ENCODE measurements at regions not wholly inside any gene's neighbourhood (a gene's known extent, or its start where the extent isn't known, plus 50 kb on each side); places are given as distances from the start of the nearest gene placed in this dataset.

DNA sequence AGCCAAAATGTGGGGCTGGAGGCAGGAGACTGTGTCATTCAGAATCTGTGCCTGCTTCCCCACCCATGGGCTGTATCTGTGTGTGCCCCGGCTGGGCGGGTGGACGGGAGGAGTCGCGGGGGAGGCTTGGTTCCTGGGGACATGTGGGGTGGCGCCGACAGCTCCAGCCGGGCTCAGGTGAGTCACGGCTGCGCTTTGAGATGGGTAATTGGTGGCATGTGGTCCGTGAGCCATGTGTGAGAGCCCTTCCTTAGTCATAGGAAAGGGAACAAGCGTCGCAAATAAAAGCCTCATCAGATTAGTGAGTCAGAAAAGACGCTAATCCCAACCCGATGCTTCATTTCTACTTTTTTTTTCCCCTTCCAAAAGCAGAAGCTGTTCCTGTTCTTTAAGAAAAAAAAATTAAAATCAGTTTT is 118.6 kb upstream of the ZNF536 start:
- intact Hi-C loops (cut with micrococcal nuclease; ENCODE audit: unreplicated experiment) = no loop called here
- H3K36me3 ChIP-seq (ENCODE audit: insufficient read depth, low read length, poor library complexity, severe bottlenecking) = no peaks in the 10 kb centered on the region
- ChIA-PET POLR2A (ENCODE audit: low non-redundant PET) (no interaction called here), CTCF (no interaction called here)
- TF ChIP-seq EZH2 (IDR thresholded peaks at IDR 0.05; ENCODE audit: borderline replicate concordance, low read depth, low read length, poor library complexity, severe bottlenecking) = peak; percentile 63
- TF ChIP-seq, protein P1, sequence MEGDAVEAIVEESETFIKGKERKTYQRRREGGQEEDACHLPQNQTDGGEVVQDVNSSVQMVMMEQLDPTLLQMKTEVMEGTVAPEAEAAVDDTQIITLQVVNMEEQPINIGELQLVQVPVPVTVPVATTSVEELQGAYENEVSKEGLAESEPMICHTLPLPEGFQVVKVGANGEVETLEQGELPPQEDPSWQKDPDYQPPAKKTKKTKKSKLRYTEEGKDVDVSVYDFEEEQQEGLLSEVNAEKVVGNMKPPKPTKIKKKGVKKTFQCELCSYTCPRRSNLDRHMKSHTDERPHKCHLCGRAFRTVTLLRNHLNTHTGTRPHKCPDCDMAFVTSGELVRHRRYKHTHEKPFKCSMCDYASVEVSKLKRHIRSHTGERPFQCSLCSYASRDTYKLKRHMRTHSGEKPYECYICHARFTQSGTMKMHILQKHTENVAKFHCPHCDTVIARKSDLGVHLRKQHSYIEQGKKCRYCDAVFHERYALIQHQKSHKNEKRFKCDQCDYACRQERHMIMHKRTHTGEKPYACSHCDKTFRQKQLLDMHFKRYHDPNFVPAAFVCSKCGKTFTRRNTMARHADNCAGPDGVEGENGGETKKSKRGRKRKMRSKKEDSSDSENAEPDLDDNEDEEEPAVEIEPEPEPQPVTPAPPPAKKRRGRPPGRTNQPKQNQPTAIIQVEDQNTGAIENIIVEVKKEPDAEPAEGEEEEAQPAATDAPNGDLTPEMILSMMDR (conservative IDR thresholded peaks at IDR 0.05; ENCODE audit: low read depth, low read length) = no peak
- H3K4me1 ChIP-seq (ENCODE audit: insufficient read depth, low read length, poor library complexity, severe bottlenecking) = peaks cover 15% of the 10 kb centered on the region
- no peak overlapping the region for H3K4me3 ChIP-seq (ENCODE audit: low read depth, low read length, poor library complexity, severe bottlenecking)
- H3K9me3 ChIP-seq (ENCODE audit: low read depth, low read length, poor library complexity, severe bottlenecking) = no peaks in the 10 kb centered on the region
- no peak overlapping the region for H3K27ac ChIP-seq (ENCODE audit: low read depth, low read length, poor library complexity, severe bottlenecking)
- DNase-seq (ENCODE audit: low spot score) = peak; percentile 36
- H3K27me3 ChIP-seq (replicated peaks; ENCODE audit: insufficient read depth, low read depth, low read length, poor library complexity) = peaks cover 32% of the 10 kb centered on the region
- BruUV-seq (replicated peaks) = no TSS peak

GRCh38 chr19:30254158-30254557 is 118.0 kb upstream of the ZNF536 start:
- ChIA-PET CTCF (interaction anchor here (0.7 kb wide), 1 partner anchor 388 kb away, joined by 8 read pairs; no protein-coding TSS in a partner anchor), POLR2A (ENCODE audit: low non-redundant PET) (no interaction called here)
- intact Hi-C loops (cut with micrococcal nuclease; ENCODE audit: unreplicated experiment) = no loop called here
- no peak for DNase-seq (ENCODE audit: low spot score)
- Histone ChIP-seq H3K9me3 (ENCODE audit: low read depth, low read length, poor library complexity, severe bottlenecking) (no peaks in the 10 kb centered on the region), H3K27me3 (replicated peaks; ENCODE audit: insufficient read depth, low read depth, low read length, poor library complexity) (peaks cover 32% of the 10 kb centered on the region), H3K36me3 (ENCODE audit: insufficient read depth, low read length, poor library complexity, severe bottlenecking) (no peaks in the 10 kb centered on the region), H3K4me1 (ENCODE audit: insufficient read depth, low read length, poor library complexity, severe bottlenecking) (peaks cover 15% of the 10 kb centered on the region), H3K27ac (ENCODE audit: low read depth, low read length, poor library complexity, severe bottlenecking) (no peak overlapping the region), H3K4me3 (ENCODE audit: low read depth, low read length, poor library complexity, severe bottlenecking) (no peak overlapping the region)
- no TSS peak for BruUV-seq (replicated peaks)
- TF ChIP-seq, protein P1 (conservative IDR thresholded peaks at IDR 0.05; ENCODE audit: low read depth, low read length) = no peak
- no peak for TF ChIP-seq EZH2 (IDR thresholded peaks at IDR 0.05; ENCODE audit: borderline replicate concordance, low read depth, low read length, poor library complexity, severe bottlenecking)

DNA sequence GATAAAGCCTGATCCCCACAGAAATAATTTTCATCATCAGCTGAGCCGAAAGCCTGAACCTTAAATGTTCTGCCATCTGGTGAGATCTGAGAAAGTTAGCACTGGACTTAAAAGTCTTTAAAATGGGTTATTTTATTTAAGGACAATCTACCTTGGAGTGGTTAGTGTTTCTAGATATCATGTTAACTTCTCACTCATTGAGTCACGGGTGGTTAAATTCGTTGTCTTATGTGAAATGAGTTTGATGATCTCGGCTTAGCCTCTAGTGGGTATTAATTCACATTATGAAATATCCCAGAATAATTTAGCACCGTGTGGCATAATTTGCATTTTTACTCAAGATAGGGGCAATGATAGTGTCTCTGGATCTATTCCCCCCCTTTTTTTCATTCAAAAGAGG is 117.4 kb upstream of the ZNF536 start:
- ChIA-PET POLR2A (ENCODE audit: low non-redundant PET) (no interaction called here), CTCF (interaction anchor here (0.7 kb wide), 1 partner anchor 387 kb away, joined by 8 read pairs; no protein-coding TSS in a partner anchor)
- intact Hi-C loops (cut with micrococcal nuclease; ENCODE audit: unreplicated experiment) = no loop called here
- H3K27me3 ChIP-seq (replicated peaks; ENCODE audit: insufficient read depth, low read depth, low read length, poor library complexity) = peaks cover 32% of the 10 kb centered on the region
- no peak overlapping the region for H3K4me3 ChIP-seq (ENCODE audit: low read depth, low read length, poor library complexity, severe bottlenecking)
- no TSS peak for BruUV-seq (replicated peaks)
- DNase-seq (ENCODE audit: low spot score) = no peak
- H3K36me3 ChIP-seq (ENCODE audit: insufficient read depth, low read length, poor library complexity, severe bottlenecking) = no peaks in the 10 kb centered on the region
- H3K4me1 ChIP-seq (ENCODE audit: insufficient read depth, low read length, poor library complexity, severe bottlenecking) = peaks cover 15% of the 10 kb centered on the region
- no peak overlapping the region for H3K27ac ChIP-seq (ENCODE audit: low read depth, low read length, poor library complexity, severe bottlenecking)
- TF ChIP-seq, protein P1 (conservative IDR thresholded peaks at IDR 0.05; ENCODE audit: low read depth, low read length) = no peak
- no peak for TF ChIP-seq EZH2 (IDR thresholded peaks at IDR 0.05; ENCODE audit: borderline replicate concordance, low read depth, low read length, poor library complexity, severe bottlenecking)
- H3K9me3 ChIP-seq (ENCODE audit: low read depth, low read length, poor library complexity, severe bottlenecking) = no peaks in the 10 kb centered on the region
